Mesothelial cell of epicardium (in vitro differentiated cells): ENCODE measurements at regions not wholly inside any gene's neighbourhood (a gene's known extent, or its start where the extent isn't known, plus 50 kb on each side); places are given as distances from the start of the nearest gene placed in this dataset.
A peak's percentile ranks its signal among the peaks of the same experiment; 100 is the strongest.
"Not testable (repeated sequence)": the region's sequence is repeated elsewhere in the genome, so short reads cannot be mapped to it uniquely, and the experiment has no call there.

ENCODE experiments used
- DNase-seq, 2 experiments: peaks; one replicate each; pipeline ENCODE4 v3.0.0; 2021; ENCODE audit warnings: low spot score in 2 of 2; ENCODE audit not compliant: unreplicated experiment in 2 of 2
- H3K27ac Mint-ChIP-seq: 2 replicates; pipeline ENCODE4 v1.8.0; 2021; ENCODE audit warnings: mixed read lengths
- H3K27me3 Mint-ChIP-seq: 2 replicates; pipeline ENCODE4 v1.8.0; 2021; ENCODE audit warnings: low read depth, mixed read lengths
- H3K36me3 Mint-ChIP-seq: 2 replicates; pipeline ENCODE4 v1.8.0; 2021; ENCODE audit warnings: mixed read lengths
- H3K4me1 Mint-ChIP-seq: 2 replicates; pipeline ENCODE4 v1.8.0; 2021; ENCODE audit warnings: mixed read lengths
- H3K4me3 Mint-ChIP-seq: 2 replicates; pipeline ENCODE4 v1.8.0; 2021; ENCODE audit warnings: mild to moderate bottlenecking, moderate library complexity, mixed read lengths
- H3K9me3 Mint-ChIP-seq: 2 replicates; pipeline ENCODE4 v1.8.0; 2021; ENCODE audit warnings: mixed read lengths
- CTCF ChIP-seq: fragments of 200-600 bp; sonication (generic); IDR thresholded peaks from one replicate; pipeline ENCODE4 v1.5.0; 2021; ENCODE audit warnings: antibody characterized with exemption; ENCODE audit not compliant: unreplicated experiment

GRCh38 chr2:217597145-217597544, 405.6 kb downstream of the TNS1 start:
- H3K4me1 Mint-ChIP-seq = peaks cover 17% of the 10 kb centered on the region
- no peak for DNase-seq
- no peaks in the 10 kb centered on the region for H3K36me3 Mint-ChIP-seq
- H3K27me3 Mint-ChIP-seq = no peaks in the 10 kb centered on the region
- TF ChIP-seq CTCF = no peak
- no peak overlapping the region for H3K4me3 Mint-ChIP-seq
- H3K9me3 Mint-ChIP-seq = no peaks in the 10 kb centered on the region
- no peak overlapping the region for H3K27ac Mint-ChIP-seq

DNA sequence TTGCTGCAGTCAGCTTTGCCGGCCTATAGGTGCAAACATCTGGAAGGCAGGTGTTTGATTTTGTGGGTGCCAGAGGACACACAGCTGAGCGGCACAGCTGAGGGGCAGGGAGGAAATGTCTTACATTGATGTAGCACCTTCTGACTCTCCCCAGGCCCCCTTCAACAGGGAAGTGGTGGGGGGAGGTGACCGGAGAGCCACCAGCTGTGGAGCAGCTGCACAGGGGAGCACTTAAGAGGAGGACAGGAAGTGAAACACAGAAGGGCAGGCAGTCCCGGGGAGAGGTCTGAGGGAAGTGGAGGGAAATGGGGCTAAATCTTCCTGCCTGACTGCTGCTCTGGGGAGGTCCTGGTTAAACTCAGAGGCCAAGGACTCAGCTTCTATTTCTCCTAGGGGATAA, 409.1 kb downstream of the TNS1 start:
- TF ChIP-seq CTCF = no peak
- no peaks in the 10 kb centered on the region for H3K27me3 Mint-ChIP-seq
- peak overlapping the region; percentile 36 for H3K27ac Mint-ChIP-seq
- DNase-seq = no peak
- no peak overlapping the region for H3K4me3 Mint-ChIP-seq
- H3K36me3 Mint-ChIP-seq = peaks cover 11% of the 10 kb centered on the region
- peaks cover 27% of the 10 kb centered on the region for H3K9me3 Mint-ChIP-seq
- H3K4me1 Mint-ChIP-seq = peaks cover 17% of the 10 kb centered on the region

DNA sequence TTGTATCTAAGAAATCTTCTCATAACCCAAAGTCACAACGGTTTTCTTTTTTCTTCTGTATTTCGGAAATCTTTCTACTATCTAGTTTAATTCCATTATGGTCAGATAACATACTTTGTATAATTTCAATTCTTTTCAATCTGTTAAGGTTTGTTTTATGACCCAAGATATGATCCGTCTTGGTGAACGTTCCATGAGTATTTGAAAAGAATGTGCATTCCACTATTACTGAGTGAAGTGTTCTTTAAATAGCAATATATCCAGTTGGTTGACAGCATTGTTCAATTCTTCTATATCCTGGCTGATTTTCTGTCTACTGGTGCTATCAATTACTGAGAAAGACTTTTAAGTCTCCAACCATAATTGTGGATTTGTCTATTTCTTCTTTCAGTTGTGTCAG, 414.5 kb downstream of the TNS1 start:
- Mint-ChIP-seq H3K27ac (peak overlapping the region; percentile 66), H3K36me3 (peaks cover 11% of the 10 kb centered on the region), H3K9me3 (peaks cover 37% of the 10 kb centered on the region), H3K4me3 (no peak overlapping the region), H3K27me3 (peaks cover 3% of the 10 kb centered on the region), H3K4me1 (peaks cover 2% of the 10 kb centered on the region)
- no peak for TF ChIP-seq CTCF
- DNase-seq = no peak

- no peak for TF ChIP-seq CTCF
- peaks cover 2% of the 10 kb centered on the region for H3K4me1 Mint-ChIP-seq
- no peak for DNase-seq
- H3K27ac Mint-ChIP-seq = no peak overlapping the region
- peaks cover 3% of the 10 kb centered on the region for H3K27me3 Mint-ChIP-seq
- H3K4me3 Mint-ChIP-seq = no peak overlapping the region
- H3K9me3 Mint-ChIP-seq = peaks cover 25% of the 10 kb centered on the region
- H3K36me3 Mint-ChIP-seq = peaks cover 8% of the 10 kb centered on the region
Measured at GRCh38 chr2:217585362-217585761, 417.4 kb downstream of the TNS1 start.

GRCh38 chr2:217580407-217580806, 422.4 kb downstream of the TNS1 start:
- not testable (repeated sequence) for H3K36me3 Mint-ChIP-seq, DNase-seq, H3K9me3 Mint-ChIP-seq, H3K27me3 Mint-ChIP-seq, H3K27ac Mint-ChIP-seq, H3K4me1 Mint-ChIP-seq, H3K4me3 Mint-ChIP-seq

DNA sequence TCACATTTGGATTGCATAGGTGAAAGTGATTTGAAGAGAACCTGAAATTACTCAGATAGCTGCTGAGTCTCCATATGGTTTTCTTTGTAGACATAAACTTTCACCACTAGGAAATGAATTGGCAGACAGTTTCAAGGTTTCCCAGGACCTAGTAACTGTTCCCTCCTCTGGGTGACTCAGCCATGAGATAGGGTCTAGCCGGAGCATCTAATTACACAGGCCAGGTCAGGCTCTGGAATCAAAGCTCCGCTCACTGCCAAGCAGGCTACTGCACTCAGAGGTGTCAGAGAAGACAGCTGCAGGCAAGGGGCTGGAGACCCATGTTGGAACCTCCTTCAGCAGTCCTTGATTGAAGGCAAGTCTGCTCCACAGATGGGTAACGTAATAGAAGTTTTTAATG, 429.2 kb downstream of the TNS1 start:
- DNase-seq = no peak
- Mint-ChIP-seq H3K4me3 (no peak overlapping the region), H3K9me3 (peaks cover 16% of the 10 kb centered on the region), H3K4me1 (peaks cover 5% of the 10 kb centered on the region), H3K36me3 (no peaks in the 10 kb centered on the region), H3K27me3 (no peaks in the 10 kb centered on the region), H3K27ac (no peak overlapping the region)
- TF ChIP-seq CTCF = no peak
